ENCODE measurements at regions not wholly inside any gene's neighbourhood (a gene's known extent, or its start where the extent isn't known, plus 50 kb on each side); places are given as distances from the start of the nearest gene placed in this dataset.

DNA sequence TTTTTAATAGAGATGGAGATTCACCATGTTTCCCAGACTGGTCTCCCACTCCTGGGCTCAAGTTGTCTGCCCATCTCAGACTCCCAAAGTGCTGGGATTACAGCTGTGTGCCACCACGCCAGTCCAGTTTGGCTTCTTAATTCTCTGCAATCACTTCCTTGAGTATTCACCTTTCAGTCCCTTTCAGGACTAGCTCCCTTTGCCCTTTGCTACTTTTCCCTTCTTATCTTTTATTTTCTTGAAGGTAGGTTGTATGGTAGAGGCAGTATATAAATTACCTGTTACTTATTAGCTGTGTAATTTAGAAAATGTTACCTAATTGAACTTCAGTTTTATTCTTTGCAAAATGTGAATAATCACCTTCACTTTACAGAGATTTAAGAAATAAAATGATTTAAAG, 285.8 kb downstream of the FGF9 start (continued):
- no peak for TF ChIP-seq GABPA (IDR thresholded peaks at IDR 0.05; ENCODE audit: borderline replicate concordance, insufficient read depth, low read length)
- TF ChIP-seq, protein P1, sequence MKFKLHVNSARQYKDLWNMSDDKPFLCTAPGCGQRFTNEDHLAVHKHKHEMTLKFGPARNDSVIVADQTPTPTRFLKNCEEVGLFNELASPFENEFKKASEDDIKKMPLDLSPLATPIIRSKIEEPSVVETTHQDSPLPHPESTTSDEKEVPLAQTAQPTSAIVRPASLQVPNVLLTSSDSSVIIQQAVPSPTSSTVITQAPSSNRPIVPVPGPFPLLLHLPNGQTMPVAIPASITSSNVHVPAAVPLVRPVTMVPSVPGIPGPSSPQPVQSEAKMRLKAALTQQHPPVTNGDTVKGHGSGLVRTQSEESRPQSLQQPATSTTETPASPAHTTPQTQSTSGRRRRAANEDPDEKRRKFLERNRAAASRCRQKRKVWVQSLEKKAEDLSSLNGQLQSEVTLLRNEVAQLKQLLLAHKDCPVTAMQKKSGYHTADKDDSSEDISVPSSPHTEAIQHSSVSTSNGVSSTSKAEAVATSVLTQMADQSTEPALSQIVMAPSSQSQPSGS (IDR thresholded peaks at IDR 0.05; ENCODE audit: low read length) = no peak
